IPS-18a (cell line): ENCODE measurements at regions not wholly inside any gene's neighbourhood (a gene's known extent, or its start where the extent isn't known, plus 50 kb on each side); places are given as distances from the start of the nearest gene placed in this dataset.
"Not testable (repeated sequence)": the region's sequence is repeated elsewhere in the genome, so short reads cannot be mapped to it uniquely, and the experiment has no call there.

Source experiments
- H3K27ac ChIP-seq: one replicate; pipeline ENCODE4 v1.5.1; 2013; ENCODE audit warnings: low read length
- H3K27me3 ChIP-seq: one replicate; pipeline ENCODE4 v1.6.1; 2013; ENCODE audit warnings: mild to moderate bottlenecking, low read length; ENCODE audit not compliant: control insufficient read depth, insufficient read depth
- H3K36me3 ChIP-seq: one replicate; pipeline ENCODE4 v1.6.1; 2013; ENCODE audit warnings: low read depth, low read length; ENCODE audit not compliant: control insufficient read depth
- H3K4me1 ChIP-seq: one replicate; pipeline ENCODE4 v1.6.1; 2013; ENCODE audit warnings: low read depth, low read length; ENCODE audit not compliant: control insufficient read depth
- H3K4me3 ChIP-seq: one replicate; pipeline ENCODE4 v1.5.1; 2013; ENCODE audit warnings: low read length
- H3K9ac ChIP-seq: one replicate; pipeline ENCODE4 v1.6.1; 2013; ENCODE audit warnings: mild to moderate bottlenecking, low read length, moderate library complexity
- H3K9me3 ChIP-seq: one replicate; pipeline ENCODE4 v1.6.1; 2013; ENCODE audit warnings: low read depth, low read length; ENCODE audit not compliant: control insufficient read depth

DNA sequence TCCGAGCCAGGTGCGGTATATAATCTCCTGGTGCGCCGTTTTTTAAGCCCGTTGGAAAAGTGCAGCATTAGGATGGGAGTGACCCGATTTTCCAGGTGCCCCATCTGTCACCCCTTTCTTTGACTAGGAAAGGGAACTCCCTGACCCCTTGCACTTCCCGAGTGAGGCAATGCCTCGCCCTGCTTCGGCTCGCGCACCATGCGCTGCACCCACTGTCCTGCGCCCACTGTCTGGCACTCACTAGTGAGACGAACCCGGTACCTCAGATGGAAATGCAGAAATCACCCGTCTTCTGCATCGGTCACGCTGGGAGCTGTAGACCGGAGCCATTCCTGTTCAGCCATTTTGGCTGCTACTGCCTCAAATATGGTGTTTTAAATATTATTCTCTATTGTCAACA is 198.0 kb downstream of the MEIS1 start:
- not testable (repeated sequence) for H3K27ac ChIP-seq, H3K9ac ChIP-seq, H3K27me3 ChIP-seq, H3K9me3 ChIP-seq, H3K4me3 ChIP-seq, H3K4me1 ChIP-seq, H3K36me3 ChIP-seq

DNA sequence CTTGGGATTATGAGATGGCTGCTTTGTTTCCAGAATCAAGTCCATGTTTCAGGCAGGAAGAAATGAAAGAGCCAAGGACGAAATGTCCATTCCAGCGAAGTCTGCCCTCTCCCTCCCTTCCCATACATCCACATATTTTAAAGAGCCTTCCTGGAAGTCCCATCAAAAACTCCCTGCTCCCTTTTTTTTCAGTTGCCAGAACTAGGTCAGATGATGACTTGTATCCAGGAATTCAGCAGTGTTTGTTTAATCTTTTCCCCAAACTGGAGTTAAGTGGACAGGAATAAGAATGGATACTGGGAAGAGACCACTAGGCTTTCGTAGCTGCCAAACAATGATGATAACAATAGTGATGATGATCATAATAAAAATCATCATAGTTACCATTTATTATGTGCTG is 198.7 kb downstream of the MEIS1 start:
- H3K27ac ChIP-seq: no peak overlapping the region
- no peak overlapping the region for H3K9ac ChIP-seq
- H3K27me3 ChIP-seq: no peaks in the 10 kb centered on the region
- no peaks in the 10 kb centered on the region for H3K4me1 ChIP-seq
- H3K9me3 ChIP-seq: no peaks in the 10 kb centered on the region
- H3K4me3 ChIP-seq: no peak overlapping the region
- no peaks in the 10 kb centered on the region for H3K36me3 ChIP-seq

DNA sequence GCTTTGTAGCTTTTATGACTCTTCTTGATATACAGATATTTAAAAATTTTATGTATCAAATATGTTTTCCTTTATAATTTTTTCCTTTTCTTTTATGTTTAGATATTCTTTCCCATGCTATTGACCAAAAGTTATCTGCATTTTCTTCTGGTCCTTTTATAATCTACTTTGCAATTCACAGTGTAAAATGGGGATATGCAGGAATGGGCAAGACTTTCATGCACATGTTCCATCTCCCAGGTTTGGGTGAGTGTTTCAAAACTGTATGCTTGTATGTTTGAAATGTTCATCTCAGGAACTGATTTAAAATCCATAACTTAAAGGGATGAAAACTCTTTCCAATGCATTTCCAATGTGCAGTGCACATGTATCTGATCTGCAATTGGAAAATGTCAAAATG is 199.9 kb downstream of the MEIS1 start:
- Histone ChIP-seq H3K9ac (no peak overlapping the region), H3K9me3 (no peaks in the 10 kb centered on the region), H3K36me3 (no peaks in the 10 kb centered on the region), H3K4me1 (no peaks in the 10 kb centered on the region), H3K27me3 (no peaks in the 10 kb centered on the region), H3K4me3 (no peak overlapping the region), H3K27ac (no peak overlapping the region)

DNA sequence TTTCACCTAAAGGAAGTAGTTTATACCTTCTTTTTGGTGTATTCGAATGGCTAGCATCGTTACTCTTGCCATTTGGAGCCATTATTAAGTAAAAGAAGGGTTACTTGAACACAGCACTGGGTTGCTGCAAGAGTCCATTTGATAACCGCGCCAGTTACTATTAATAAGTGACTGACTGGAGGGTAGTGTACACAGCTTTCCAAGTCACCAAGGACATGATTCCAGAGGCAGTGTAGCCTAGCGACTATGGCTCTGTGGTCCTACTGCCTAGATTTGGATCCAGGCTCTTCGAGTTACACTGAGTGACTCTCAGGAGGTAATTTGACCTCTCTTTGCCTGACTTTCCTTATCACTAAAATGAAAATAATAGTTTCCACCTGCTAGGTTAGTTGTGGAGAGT is 206.8 kb downstream of the MEIS1 start:
- Histone ChIP-seq H3K27ac (no peak overlapping the region), H3K4me3 (no peak overlapping the region), H3K4me1 (no peaks in the 10 kb centered on the region), H3K36me3 (no peaks in the 10 kb centered on the region), H3K27me3 (no peaks in the 10 kb centered on the region), H3K9me3 (no peaks in the 10 kb centered on the region), H3K9ac (no peak overlapping the region)

DNA sequence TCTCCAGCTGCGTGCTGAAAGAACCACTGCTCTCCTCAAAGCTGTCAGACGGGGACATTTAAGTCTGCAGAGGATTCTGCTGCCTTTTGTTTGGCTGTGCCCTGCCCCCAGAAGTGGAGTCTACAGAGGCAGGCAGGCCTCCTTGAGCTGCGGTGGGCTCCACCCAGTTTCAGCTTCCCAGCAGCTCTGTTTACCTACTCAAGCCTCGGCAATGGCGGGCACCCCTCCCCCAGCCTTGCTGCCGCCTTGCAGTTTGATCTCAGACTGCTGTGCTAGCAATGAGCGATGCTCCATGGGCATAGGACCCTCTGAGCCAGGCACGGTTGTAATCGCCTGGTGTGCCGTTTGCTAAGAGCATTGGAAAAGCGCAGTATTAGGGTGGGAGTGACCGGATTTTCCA is 213.2 kb downstream of the MEIS1 start:
- H3K27ac ChIP-seq, H3K27me3 ChIP-seq, H3K4me3 ChIP-seq, H3K9ac ChIP-seq, H3K4me1 ChIP-seq, H3K9me3 ChIP-seq, H3K36me3 ChIP-seq: not testable (repeated sequence)

DNA sequence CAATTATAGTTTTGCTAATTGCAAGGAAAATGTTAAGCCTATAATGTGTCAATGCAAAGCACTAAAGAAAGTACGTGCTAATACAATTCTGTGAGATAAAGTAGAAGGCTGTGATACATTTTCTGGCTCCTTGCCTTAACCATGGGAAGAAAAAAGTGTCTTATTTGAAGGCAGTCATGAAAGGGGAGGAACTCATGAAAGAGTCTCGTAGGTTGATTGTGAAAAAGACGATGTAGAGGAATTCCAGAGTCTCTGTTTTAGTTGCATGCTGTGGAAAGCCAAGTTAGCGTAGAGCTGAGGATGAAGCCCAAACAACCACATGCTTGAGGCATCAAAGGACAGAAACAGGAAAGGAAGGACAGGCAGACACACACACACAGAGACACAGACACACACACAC is 214.1 kb downstream of the MEIS1 start:
- Histone ChIP-seq H3K9ac (no peak overlapping the region), H3K4me1 (no peaks in the 10 kb centered on the region), H3K27me3 (no peaks in the 10 kb centered on the region), H3K4me3 (no peak overlapping the region), H3K36me3 (no peaks in the 10 kb centered on the region), H3K9me3 (no peaks in the 10 kb centered on the region), H3K27ac (no peak overlapping the region)

DNA sequence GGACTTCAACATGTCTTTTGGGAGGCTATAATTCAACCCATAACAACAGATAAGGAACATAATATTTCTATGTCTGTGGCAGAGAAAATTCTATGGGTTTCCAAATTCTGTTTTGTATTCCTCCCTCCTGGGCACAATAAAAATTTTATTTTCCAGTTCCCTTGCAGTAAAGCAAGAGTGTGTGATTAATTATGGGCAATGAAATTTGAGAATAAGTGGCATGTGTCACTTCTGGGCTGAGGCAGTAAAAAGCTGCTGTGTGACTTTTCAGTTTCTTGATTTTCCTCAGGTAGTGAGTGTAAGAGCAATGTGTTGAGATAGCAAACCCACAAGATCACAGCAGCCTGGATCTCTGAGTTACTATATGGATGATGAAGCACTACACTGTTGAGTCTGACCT is 216.4 kb downstream of the MEIS1 start:
- Histone ChIP-seq H3K27ac (no peak overlapping the region), H3K4me3 (no peak overlapping the region), H3K4me1 (no peaks in the 10 kb centered on the region), H3K9ac (no peak overlapping the region), H3K9me3 (no peaks in the 10 kb centered on the region), H3K36me3 (no peaks in the 10 kb centered on the region), H3K27me3 (no peaks in the 10 kb centered on the region)

DNA sequence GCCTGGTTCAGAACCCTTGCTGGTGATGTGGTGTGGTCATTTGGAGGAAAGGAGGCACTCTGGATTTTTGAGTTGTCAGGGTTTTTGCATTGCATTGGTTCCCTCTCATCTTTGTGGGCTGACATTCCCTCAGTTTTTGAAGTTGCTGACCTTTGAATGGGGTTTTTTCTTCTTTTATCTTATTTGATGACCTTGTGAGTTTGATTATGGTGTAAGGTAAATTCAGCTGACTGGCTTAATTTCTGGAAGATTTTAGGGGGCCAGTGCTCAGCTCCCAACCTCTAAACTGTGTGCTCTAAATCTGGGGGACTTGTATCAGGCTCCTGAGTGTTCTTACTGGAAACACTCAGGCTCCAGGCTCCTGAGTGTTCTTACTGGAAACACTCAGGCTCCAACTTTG is 225.9 kb downstream of the MEIS1 start:
- no peaks in the 10 kb centered on the region for H3K9me3 ChIP-seq

DNA sequence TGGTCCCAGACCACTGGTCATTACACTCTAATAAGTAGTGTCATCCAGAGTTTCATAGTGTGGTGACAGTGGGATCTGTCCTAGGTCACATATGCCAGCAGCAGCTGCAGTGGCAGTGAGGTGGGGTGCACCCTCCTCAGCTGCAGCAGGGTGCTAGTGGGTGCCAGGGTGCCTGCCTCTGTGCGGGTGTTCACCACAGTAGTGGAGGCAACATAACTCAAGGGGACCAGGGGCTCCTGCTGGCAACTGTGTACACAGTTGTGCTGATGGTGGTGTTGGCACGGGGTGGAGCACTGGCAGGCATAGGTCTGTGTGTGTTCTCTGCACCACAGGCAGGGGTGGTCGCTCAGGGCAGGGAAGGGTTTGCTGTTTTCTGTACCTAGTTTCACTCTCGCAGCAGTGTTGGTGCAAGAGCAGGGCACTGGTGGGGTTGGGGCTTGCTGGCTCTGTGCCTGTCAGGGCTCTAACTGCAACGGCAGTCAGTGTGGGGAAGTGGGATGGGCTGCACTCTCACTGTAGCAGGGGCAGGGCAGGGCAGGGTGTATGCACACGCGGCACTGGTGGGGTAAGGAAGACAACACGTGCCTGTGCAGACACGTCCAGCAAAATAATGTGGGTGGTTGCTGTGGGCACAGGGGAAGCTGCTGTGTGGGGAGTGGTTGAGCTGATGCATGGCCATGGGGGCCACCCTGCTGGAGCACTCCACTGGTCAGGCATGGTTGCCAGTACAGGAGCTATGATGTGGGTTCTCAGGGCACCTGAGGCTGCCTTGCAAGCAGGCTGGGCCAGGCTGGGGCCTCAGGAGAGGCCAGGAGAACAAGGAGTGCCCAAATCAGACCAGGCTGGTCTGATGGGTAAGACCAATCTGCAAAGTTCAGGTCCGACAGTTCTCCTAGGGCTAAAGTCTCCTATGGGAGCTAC is 226.6 kb downstream of the MEIS1 start:
- H3K27ac ChIP-seq: no peak overlapping the region
- H3K27me3 ChIP-seq: no peaks in the 10 kb centered on the region
- no peak overlapping the region for H3K4me3 ChIP-seq
- H3K9ac ChIP-seq: no peak overlapping the region
- H3K4me1 ChIP-seq: no peaks in the 10 kb centered on the region
- no peaks in the 10 kb centered on the region for H3K36me3 ChIP-seq
- no peaks in the 10 kb centered on the region for H3K9me3 ChIP-seq

More for the DNA sequence above, 225.9 kb downstream of the MEIS1 start:
- Histone ChIP-seq H3K27me3 (no peaks in the 10 kb centered on the region), H3K9ac (no peak overlapping the region), H3K4me1 (no peaks in the 10 kb centered on the region), H3K4me3 (no peak overlapping the region), H3K27ac (no peak overlapping the region), H3K36me3 (no peaks in the 10 kb centered on the region)

DNA sequence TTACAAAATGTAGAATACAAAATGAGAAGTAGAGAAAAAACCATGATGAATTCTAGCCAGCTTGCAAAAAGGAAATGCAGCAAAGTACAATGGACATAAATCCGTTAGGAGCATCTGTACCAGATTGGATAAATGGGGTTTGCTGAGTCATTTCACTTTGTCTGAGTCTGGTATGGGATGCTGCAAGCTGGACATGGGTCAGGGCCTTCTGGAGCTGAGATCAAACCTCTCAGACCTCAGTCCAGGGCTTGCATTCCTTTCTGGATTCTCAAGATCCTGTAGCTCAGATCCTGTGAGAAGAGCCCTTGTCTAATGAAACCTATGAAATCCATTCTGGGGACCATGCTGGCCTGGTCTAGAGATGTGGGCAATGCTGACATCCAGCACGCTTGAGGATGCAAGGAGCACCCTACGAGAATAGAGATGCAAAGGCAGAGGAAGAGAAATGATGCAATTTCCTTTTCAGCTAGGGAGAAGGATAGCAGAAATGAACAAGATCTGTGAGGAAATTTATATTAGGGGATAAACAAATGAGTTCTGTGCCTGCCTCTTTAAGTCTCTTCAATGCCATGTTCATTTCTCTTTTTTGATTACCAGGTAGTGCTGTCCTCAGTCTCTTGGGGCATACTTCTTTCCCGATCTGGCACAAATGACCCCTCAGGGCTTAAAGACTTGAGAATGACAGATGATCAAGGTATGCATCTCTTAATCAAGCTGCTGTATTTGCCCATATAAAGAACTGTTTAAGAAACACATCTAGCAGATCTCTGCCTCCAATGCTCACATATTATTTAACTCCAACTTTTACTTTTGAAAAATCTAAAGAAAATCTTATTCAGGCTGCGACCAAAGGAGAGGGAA is 230.4 kb downstream of the MEIS1 start:
- Histone ChIP-seq H3K4me3 (no peak overlapping the region), H3K9me3 (no peaks in the 10 kb centered on the region), H3K9ac (no peak overlapping the region), H3K4me1 (peaks cover 11% of the 10 kb centered on the region), H3K36me3 (no peaks in the 10 kb centered on the region), H3K27me3 (no peaks in the 10 kb centered on the region), H3K27ac (no peak overlapping the region)

DNA sequence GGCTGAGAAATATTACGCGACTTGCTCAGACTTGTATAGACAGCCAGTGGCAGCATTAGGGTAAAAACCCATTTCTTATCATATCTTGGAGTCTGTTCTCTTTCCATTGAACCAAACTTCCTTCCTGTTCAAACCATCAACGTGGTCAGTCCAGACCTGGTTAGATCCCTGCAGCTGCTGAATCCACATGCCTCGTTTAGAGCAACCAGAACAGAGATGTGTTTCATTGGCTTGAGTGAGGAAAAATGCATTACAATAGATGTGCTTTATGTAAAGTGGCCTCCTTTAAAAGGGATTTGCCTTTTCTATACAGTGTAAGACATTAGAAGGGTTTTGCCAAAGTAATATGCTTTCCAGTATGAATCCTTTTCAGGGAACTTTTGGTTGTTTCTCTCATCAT is 232.4 kb downstream of the MEIS1 start:
- Histone ChIP-seq H3K9ac (no peak overlapping the region), H3K36me3 (no peaks in the 10 kb centered on the region), H3K27me3 (no peaks in the 10 kb centered on the region), H3K27ac (no peak overlapping the region), H3K9me3 (no peaks in the 10 kb centered on the region), H3K4me3 (no peak overlapping the region), H3K4me1 (peaks cover 11% of the 10 kb centered on the region)
